ENCODE measurements at regions not wholly inside any gene's neighbourhood (a gene's known extent, or its start where the extent isn't known, plus 50 kb on each side); places are given as distances from the start of the nearest gene placed in this dataset.

DNA sequence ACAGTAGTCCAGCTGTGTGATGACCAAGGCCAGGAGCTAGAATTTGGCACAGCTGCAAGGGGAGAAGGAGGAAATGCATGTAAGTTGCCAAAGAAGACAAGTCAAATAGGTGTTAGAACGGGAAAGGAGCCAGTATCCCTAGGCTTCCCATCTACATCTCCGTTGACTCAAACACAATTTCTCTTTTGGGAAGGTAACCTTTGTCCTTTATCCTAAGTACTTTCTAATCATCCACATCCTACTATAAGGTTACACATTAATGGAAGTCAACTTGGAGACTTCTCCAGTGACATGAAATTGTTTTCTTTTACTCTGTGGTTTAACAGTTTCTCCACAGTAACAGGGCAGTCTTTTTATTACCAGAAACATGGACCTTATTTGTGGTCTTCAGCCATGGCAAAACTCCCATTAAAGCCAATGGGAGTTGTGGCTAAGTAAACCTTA, 620.0 kb downstream of the ANKRD50 start:
- WGBS (ENCODE audit: insufficient coverage), result 96% methylated on average over 2 of the region's 2 CpGs
- Histone ChIP-seq H3K36me3 (ENCODE audit: control insufficient read depth, insufficient read depth, low read length) (no peaks in the 10 kb centered on the region), H3K27me3 (ENCODE audit: control insufficient read depth, insufficient read depth, low read length) (no peaks in the 10 kb centered on the region), H3K9me3 (ENCODE audit: control insufficient read depth, insufficient read depth, low read length) (no peaks in the 10 kb centered on the region), H3K27ac (ENCODE audit: low read length) (no peak overlapping the region), H3K4me1 (ENCODE audit: control insufficient read depth, insufficient read depth, low read length) (no peaks in the 10 kb centered on the region), H3K4me3 (ENCODE audit: low read length) (no peak overlapping the region)
- Mint-ChIP-seq H3K36me3 (no peaks in the 10 kb centered on the region), H3K9me3 (peaks cover 3 to 7% of the 10 kb centered on the region in 2 donors), H3K27ac (no peak overlapping the region), H3K4me1 (no peaks in the 10 kb centered on the region), H3K27me3 (ENCODE audit: low read depth in 2 of 2) (no peaks in the 10 kb centered on the region), H3K4me3 (no peak overlapping the region)
- intact Hi-C loops (cut with micrococcal nuclease), result no loop called here
- DNase-seq (no peak), ATAC-seq (no peak)
- TF ChIP-seq, protein P1, sequence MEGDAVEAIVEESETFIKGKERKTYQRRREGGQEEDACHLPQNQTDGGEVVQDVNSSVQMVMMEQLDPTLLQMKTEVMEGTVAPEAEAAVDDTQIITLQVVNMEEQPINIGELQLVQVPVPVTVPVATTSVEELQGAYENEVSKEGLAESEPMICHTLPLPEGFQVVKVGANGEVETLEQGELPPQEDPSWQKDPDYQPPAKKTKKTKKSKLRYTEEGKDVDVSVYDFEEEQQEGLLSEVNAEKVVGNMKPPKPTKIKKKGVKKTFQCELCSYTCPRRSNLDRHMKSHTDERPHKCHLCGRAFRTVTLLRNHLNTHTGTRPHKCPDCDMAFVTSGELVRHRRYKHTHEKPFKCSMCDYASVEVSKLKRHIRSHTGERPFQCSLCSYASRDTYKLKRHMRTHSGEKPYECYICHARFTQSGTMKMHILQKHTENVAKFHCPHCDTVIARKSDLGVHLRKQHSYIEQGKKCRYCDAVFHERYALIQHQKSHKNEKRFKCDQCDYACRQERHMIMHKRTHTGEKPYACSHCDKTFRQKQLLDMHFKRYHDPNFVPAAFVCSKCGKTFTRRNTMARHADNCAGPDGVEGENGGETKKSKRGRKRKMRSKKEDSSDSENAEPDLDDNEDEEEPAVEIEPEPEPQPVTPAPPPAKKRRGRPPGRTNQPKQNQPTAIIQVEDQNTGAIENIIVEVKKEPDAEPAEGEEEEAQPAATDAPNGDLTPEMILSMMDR (IDR thresholded peaks at IDR 0.05), result no peak

DNA sequence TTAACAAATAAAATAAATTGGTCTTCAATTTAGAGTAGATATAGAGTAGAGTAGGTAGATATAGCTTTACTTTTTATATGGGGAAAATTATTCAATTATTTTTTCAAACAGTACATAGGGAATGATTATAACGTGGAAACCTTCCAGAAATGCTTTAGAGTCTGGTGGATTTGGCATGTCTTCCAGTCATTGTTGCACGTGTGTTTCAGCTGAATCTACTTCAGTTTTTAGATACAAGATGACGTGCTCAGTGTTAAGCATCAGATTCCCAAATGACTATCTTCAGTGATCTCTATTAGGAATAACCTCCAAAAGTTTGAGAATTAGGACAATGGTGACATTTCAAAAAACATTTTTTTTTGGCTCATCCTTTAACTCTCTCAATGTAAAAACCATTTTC, 616.9 kb downstream of the ANKRD50 start:
- Mint-ChIP-seq H3K4me1 (no peaks in the 10 kb centered on the region), H3K27me3 (ENCODE audit: low read depth in 2 of 2) (no peaks in the 10 kb centered on the region), H3K27ac (no peak overlapping the region), H3K4me3 (no peak overlapping the region), H3K36me3 (no peaks in the 10 kb centered on the region), H3K9me3 (peaks cover 3 to 7% of the 10 kb centered on the region in 2 donors)
- no peak overlapping the region for H3K4me3 ChIP-seq (ENCODE audit: low read length)
- intact Hi-C loops (cut with micrococcal nuclease), result no loop called here
- H3K27me3 ChIP-seq (ENCODE audit: control insufficient read depth, insufficient read depth, low read length), result no peaks in the 10 kb centered on the region
- no peaks in the 10 kb centered on the region for H3K9me3 ChIP-seq (ENCODE audit: control insufficient read depth, insufficient read depth, low read length)
- H3K27ac ChIP-seq (ENCODE audit: low read length), result no peak overlapping the region
- DNase-seq (no peak), ATAC-seq (no peak)
- H3K4me1 ChIP-seq (ENCODE audit: control insufficient read depth, insufficient read depth, low read length), result no peaks in the 10 kb centered on the region
- 92% methylated on average over 3 of the region's 3 CpGs for WGBS (ENCODE audit: insufficient coverage)
- H3K36me3 ChIP-seq (ENCODE audit: control insufficient read depth, insufficient read depth, low read length), result no peaks in the 10 kb centered on the region
- TF ChIP-seq, protein P1 (IDR thresholded peaks at IDR 0.05), result no peak

GRCh38 chr4:124096290-124096689, 616.2 kb downstream of the ANKRD50 start:
- Mint-ChIP-seq H3K4me1 (no peaks in the 10 kb centered on the region), H3K4me3 (no peak overlapping the region), H3K36me3 (no peaks in the 10 kb centered on the region), H3K27me3 (ENCODE audit: low read depth in 2 of 2) (no peaks in the 10 kb centered on the region), H3K27ac (no peak overlapping the region), H3K9me3 (peaks cover 3 to 7% of the 10 kb centered on the region in 2 donors)
- H3K4me3 ChIP-seq (ENCODE audit: low read length), result no peak overlapping the region
- TF ChIP-seq, protein P1 (IDR thresholded peaks at IDR 0.05), result no peak
- H3K36me3 ChIP-seq (ENCODE audit: control insufficient read depth, insufficient read depth, low read length), result no peaks in the 10 kb centered on the region
- ATAC-seq, result no peak
- no peaks in the 10 kb centered on the region for H3K4me1 ChIP-seq (ENCODE audit: control insufficient read depth, insufficient read depth, low read length)
- H3K27me3 ChIP-seq (ENCODE audit: control insufficient read depth, insufficient read depth, low read length), result no peaks in the 10 kb centered on the region
- no peak for DNase-seq
- H3K27ac ChIP-seq (ENCODE audit: low read length), result no peak overlapping the region
- WGBS (ENCODE audit: insufficient coverage), result no CpG with 5 or more reads among the region's 1 CpG
- no peaks in the 10 kb centered on the region for H3K9me3 ChIP-seq (ENCODE audit: control insufficient read depth, insufficient read depth, low read length)
- intact Hi-C loops (cut with micrococcal nuclease), result no loop called here

DNA sequence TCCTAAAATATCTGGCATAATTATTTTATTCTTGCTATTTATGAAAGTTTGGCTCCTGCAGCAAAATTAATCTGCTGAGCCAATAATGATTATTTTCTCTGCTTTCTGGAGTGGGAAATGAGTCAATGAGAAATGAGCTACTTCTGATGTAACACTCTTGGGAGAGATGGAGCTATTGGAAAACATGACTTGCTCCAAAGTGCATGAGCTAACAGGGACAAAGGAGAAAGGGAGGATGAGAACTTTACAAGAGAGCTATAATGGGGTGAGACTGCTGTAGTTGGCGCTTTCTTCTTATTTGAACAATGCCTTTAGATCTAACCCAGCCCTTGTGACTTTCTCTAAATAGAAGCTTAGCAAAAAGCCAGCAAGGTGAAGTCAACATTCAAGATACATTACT, 615.1 kb downstream of the ANKRD50 start:
- Mint-ChIP-seq H3K27ac (no peak overlapping the region), H3K36me3 (no peaks in the 10 kb centered on the region), H3K4me1 (no peaks in the 10 kb centered on the region), H3K27me3 (ENCODE audit: low read depth in 2 of 2) (no peaks in the 10 kb centered on the region), H3K4me3 (no peak overlapping the region), H3K9me3 (peaks cover 0 to 4% of the 10 kb centered on the region in 2 donors)
- H3K4me3 ChIP-seq (ENCODE audit: low read length), result no peak overlapping the region
- intact Hi-C loops (cut with micrococcal nuclease), result no loop called here
- WGBS (ENCODE audit: insufficient coverage), result 86% methylated on average over 1 of the region's 1 CpG
- TF ChIP-seq, protein P1 (IDR thresholded peaks at IDR 0.05), result no peak
- DNase-seq (no peak), ATAC-seq (no peak)
- H3K27me3 ChIP-seq (ENCODE audit: control insufficient read depth, insufficient read depth, low read length), result no peaks in the 10 kb centered on the region
- H3K27ac ChIP-seq (ENCODE audit: low read length), result no peak overlapping the region
- no peaks in the 10 kb centered on the region for H3K36me3 ChIP-seq (ENCODE audit: control insufficient read depth, insufficient read depth, low read length)
- H3K9me3 ChIP-seq (ENCODE audit: control insufficient read depth, insufficient read depth, low read length), result no peaks in the 10 kb centered on the region
- H3K4me1 ChIP-seq (ENCODE audit: control insufficient read depth, insufficient read depth, low read length), result no peaks in the 10 kb centered on the region
